Retinal pigment epithelial cell (primary cell): ENCODE measurements at regions not wholly inside any gene's neighbourhood (a gene's known extent, or its start where the extent isn't known, plus 50 kb on each side); places are given as distances from the start of the nearest gene placed in this dataset.

Experiments used
- DNase-seq: peaks from one replicate; pipeline ENCODE4 v3.0.0-alpha.2; 2010; ENCODE audit warnings: low read depth
- H3K4me3 ChIP-seq: 2 replicates; pipeline ENCODE4 v1.5.1; 2011; ENCODE audit warnings: mild to moderate bottlenecking, low read length, control low read depth, moderate library complexity
- CTCF ChIP-seq: conservative IDR thresholded peaks from 2 replicates; pipeline ENCODE4 v1.5.1; 2011; ENCODE audit warnings: low read depth, low read length, control low read depth, inconsistent platforms

- no peak overlapping the region for H3K4me3 ChIP-seq
- no peak for DNase-seq
Measured at GRCh38 chr7:89760690-89761089, 393.6 kb upstream of the STEAP1 start.

GRCh38 chr7:89761173-89761572, 393.1 kb upstream of the STEAP1 start:
- TF ChIP-seq CTCF: no peak
- DNase-seq: no peak
- H3K4me3 ChIP-seq: no peak overlapping the region

More at GRCh38 chr7:89760690-89761089, 393.6 kb upstream of the STEAP1 start:
- no peak for TF ChIP-seq CTCF

DNA sequence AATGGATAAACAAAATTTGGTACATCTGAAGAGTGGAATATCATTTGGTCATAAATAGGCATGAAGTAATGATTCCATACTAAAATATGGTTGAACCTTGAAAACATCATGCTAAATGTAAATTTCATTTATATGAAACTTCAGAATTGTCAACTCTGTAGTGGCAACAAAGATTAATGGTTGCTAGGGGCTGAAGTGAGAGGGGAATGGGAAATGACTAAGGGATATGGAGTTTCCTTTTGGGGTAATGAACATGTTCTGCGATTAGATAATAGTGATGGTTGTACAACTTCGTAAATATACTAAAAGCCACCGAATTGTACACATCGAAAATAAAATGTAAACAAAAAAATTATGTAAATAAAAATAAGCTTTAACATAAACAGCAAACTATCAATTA, 384.1 kb upstream of the STEAP1 start:
- H3K4me3 ChIP-seq: no peak overlapping the region
- TF ChIP-seq CTCF: no peak
- no peak for DNase-seq

- peak; percentile 37 for TF ChIP-seq CTCF
- no peak overlapping the region for H3K4me3 ChIP-seq
- DNase-seq: no peak
Measured at GRCh38 chr7:89771003-89771636, 383.1 kb upstream of the STEAP1 start.

GRCh38 chr7:89772276-89772675, 382.0 kb upstream of the STEAP1 start:
- no peak for TF ChIP-seq CTCF
- no peak for DNase-seq
- H3K4me3 ChIP-seq: no peak overlapping the region

- no peak for DNase-seq
- no peak overlapping the region for H3K4me3 ChIP-seq
- no peak for TF ChIP-seq CTCF
Measured at GRCh38 chr7:89773611-89774010, 380.7 kb upstream of the STEAP1 start.

- no peak for TF ChIP-seq CTCF
- no peak for DNase-seq
- no peak overlapping the region for H3K4me3 ChIP-seq
Measured at GRCh38 chr7:89775459-89775858, 378.8 kb upstream of the STEAP1 start.
